PC-9 (cell line): ENCODE measurements at regions not wholly inside any gene's neighbourhood (a gene's known extent, or its start where the extent isn't known, plus 50 kb on each side); places are given as distances from the start of the nearest gene placed in this dataset.
"Not testable (repeated sequence)": the region's sequence is repeated elsewhere in the genome, so short reads cannot be mapped to it uniquely, and the experiment has no call there.

Experiments used
- BruUV-seq: library from RNA; stranded (reverse); fragments of 400-500 nt; replicated peaks from 2 replicates; lab custom pipeline; 2021; lab: Mats Ljungman, UMichigan
- CTCF ChIA-PET: fragments of 300-600 bp; sonication (Branson Sonifier 250); formaldehyde crosslinking; loops from one replicate; lab custom pipeline; 2022; ENCODE audit warnings: antibody characterized with exemption; lab: Charles Lee
- POLR2A ChIA-PET: fragments of 300-600 bp; sonication (Branson Sonifier 250); formaldehyde crosslinking; loops from one replicate; lab custom pipeline; 2022; ENCODE audit warnings: antibody characterized with exemption; ENCODE audit not compliant: unreplicated experiment; lab: Charles Lee
- DNase-seq, 2 experiments: peaks; one replicate each; pipeline versions ENCODE4 v3.0.0 to v3.0.0-alpha.2; 2015 to 2022; ENCODE audit warnings: mixed read lengths in 1 of 2
- H2AFZ ChIP-seq: fragments of 200-600 bp; sonication (generic); 2 replicates; pipeline ENCODE4 v1.8.1; 2017; ENCODE audit warnings: antibody characterized with exemption
- H3F3A ChIP-seq: fragments of 200-600 bp; sonication (generic); 2 replicates; pipeline ENCODE4 v1.8.1; 2017; ENCODE audit warnings: antibody characterized with exemption, mild to moderate bottlenecking, low read depth; ENCODE audit not compliant: insufficient read depth
- H3K27ac ChIP-seq: fragments of 200-600 bp; sonication (generic); 2 replicates; pipeline ENCODE4 v1.6.1; 2016; ENCODE audit warnings: mixed run types
- H3K27me3 ChIP-seq: fragments of 200-600 bp; sonication (generic); 2 replicates; pipeline ENCODE4 v1.6.1; 2016; ENCODE audit warnings: low read depth, mixed run types; ENCODE audit not compliant: insufficient read depth
- H3K36me3 ChIP-seq: fragments of 200-600 bp; sonication (generic); 2 replicates; pipeline ENCODE4 v1.6.1; 2016; ENCODE audit warnings: low read depth, mixed run types
- H3K4me1 ChIP-seq: fragments of 200-600 bp; sonication (generic); replicated peaks from 2 replicates; pipeline ENCODE4 v1.6.1; 2016; ENCODE audit warnings: mixed run types; ENCODE audit not compliant: insufficient read depth
- H3K4me2 ChIP-seq: fragments of 200-600 bp; sonication (generic); 2 replicates; pipeline ENCODE4 v1.6.1; 2017; ENCODE audit warnings: mixed run types
- H3K4me3 ChIP-seq: fragments of 200-600 bp; sonication (generic); 2 replicates; pipeline ENCODE4 v1.6.1; 2016; ENCODE audit warnings: mixed run types
- H3K79me2 ChIP-seq: fragments of 200-600 bp; sonication (generic); 2 replicates; pipeline ENCODE4 v1.6.1; 2017; ENCODE audit warnings: low read depth, mixed run types
- H3K9me2 ChIP-seq: fragments of 200-600 bp; sonication (generic); 2 replicates; pipeline ENCODE4 v1.8.1; 2017; ENCODE audit warnings: mild to moderate bottlenecking; ENCODE audit not compliant: insufficient read depth
- H3K9me3 ChIP-seq: fragments of 200-600 bp; sonication (generic); 2 replicates; pipeline ENCODE4 v1.8.1; 2016; ENCODE audit warnings: low read depth; ENCODE audit not compliant: insufficient read depth
- H4K20me1 ChIP-seq: fragments of 200-600 bp; sonication (generic); 2 replicates; pipeline ENCODE4 v1.8.1; 2017; ENCODE audit not compliant: insufficient read depth
- EZH2 ChIP-seq: fragments of 200-600 bp; sonication (generic); IDR thresholded peaks from 2 replicates; pipeline ENCODE4 v1.8.0; 2017; ENCODE audit warnings: antibody characterized with exemption, low read depth
- intact Hi-C: fragments of 100-400 bp; cut with micrococcal nuclease; formaldehyde crosslinking; loops from one replicate; pipeline ENCODE4 v1.10.0; 2022; ENCODE audit not compliant: unreplicated experiment
- TF ChIP-seq, protein P1 (sequence below): fragments of 200-600 bp; sonication (generic); conservative IDR thresholded peaks from 2 replicates; pipeline ENCODE4 v1.6.1; 2017; ENCODE audit warnings: mixed run types, antibody characterized with exemption, mild to moderate bottlenecking, moderate library complexity

DNA sequence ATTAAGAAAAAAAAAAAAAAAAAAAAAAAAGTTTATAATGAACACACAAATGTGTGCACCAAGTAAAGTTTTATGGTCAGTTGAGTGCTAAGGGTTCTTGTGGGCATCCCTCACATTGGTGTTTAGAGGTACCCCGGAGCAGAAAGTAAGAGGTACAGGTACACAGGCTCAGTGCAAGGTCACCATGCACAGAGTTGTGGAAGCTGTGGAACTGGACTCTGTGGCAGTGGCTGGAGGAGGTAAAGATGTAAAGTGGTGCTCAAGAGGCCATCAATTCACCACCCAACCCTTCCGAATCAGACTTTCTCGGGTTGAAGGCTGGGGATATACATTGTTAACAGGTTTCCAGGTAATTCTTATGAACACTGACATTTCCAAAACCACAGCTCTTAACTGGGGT, 83.6 kb upstream of the FOXN2 start:
- POLR2A ChIA-PET: no interaction called here
- Histone ChIP-seq H3K36me3 (no peaks in the 10 kb centered on the region), H2AFZ (no peak overlapping the region), H3K9me2 (no peaks in the 10 kb centered on the region), H3K79me2 (no peaks in the 10 kb centered on the region), H3K4me2 (no peak overlapping the region), H3K27ac (no peak overlapping the region), H3K4me1 (no peaks in the 10 kb centered on the region), H4K20me1 (no peaks in the 10 kb centered on the region), H3K9me3 (no peaks in the 10 kb centered on the region), H3K27me3 (no peaks in the 10 kb centered on the region), H3F3A (no peaks in the 10 kb centered on the region), H3K4me3 (no peak overlapping the region)
- CTCF ChIA-PET: no interaction called here
- DNase-seq: no peak
- intact Hi-C loops: no loop called here
- TF ChIP-seq, protein P1, sequence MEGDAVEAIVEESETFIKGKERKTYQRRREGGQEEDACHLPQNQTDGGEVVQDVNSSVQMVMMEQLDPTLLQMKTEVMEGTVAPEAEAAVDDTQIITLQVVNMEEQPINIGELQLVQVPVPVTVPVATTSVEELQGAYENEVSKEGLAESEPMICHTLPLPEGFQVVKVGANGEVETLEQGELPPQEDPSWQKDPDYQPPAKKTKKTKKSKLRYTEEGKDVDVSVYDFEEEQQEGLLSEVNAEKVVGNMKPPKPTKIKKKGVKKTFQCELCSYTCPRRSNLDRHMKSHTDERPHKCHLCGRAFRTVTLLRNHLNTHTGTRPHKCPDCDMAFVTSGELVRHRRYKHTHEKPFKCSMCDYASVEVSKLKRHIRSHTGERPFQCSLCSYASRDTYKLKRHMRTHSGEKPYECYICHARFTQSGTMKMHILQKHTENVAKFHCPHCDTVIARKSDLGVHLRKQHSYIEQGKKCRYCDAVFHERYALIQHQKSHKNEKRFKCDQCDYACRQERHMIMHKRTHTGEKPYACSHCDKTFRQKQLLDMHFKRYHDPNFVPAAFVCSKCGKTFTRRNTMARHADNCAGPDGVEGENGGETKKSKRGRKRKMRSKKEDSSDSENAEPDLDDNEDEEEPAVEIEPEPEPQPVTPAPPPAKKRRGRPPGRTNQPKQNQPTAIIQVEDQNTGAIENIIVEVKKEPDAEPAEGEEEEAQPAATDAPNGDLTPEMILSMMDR: no peak
- no peak for TF ChIP-seq EZH2
- BruUV-seq: no TSS peak

DNA sequence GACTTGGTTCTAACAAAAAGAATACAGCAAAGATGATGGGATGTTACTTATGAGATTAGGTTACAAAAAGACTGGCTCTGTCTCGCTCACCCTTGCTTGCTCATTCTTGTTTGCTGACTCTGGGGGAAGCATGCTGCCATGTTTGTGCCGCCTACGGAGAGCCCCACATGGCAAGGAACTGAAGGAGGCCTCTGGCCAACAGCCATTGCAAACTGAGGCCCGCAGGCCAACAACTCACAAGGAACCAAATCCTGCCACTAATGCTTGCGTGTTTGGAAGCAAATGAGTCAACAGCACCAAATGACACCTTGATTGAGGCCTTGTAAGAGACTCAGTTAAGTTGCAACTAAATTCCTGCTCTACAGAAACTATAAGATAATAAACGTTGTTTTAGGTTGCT, 82.1 kb upstream of the FOXN2 start:
- no peaks in the 10 kb centered on the region for H3K9me2 ChIP-seq
- intact Hi-C loops: no loop called here
- no peak overlapping the region for H3K27ac ChIP-seq
- no peaks in the 10 kb centered on the region for H3F3A ChIP-seq
- CTCF ChIA-PET: no interaction called here
- no peak overlapping the region for H3K4me3 ChIP-seq
- BruUV-seq: no TSS peak
- TF ChIP-seq, protein P1: no peak
- TF ChIP-seq EZH2: no peak
- no peak for DNase-seq
- H3K4me1 ChIP-seq: no peaks in the 10 kb centered on the region
- H3K79me2 ChIP-seq: no peaks in the 10 kb centered on the region
- POLR2A ChIA-PET: no interaction called here
- no peak overlapping the region for H3K4me2 ChIP-seq
- H2AFZ ChIP-seq: no peak overlapping the region
- H3K36me3 ChIP-seq: no peaks in the 10 kb centered on the region
- H3K9me3 ChIP-seq: no peaks in the 10 kb centered on the region
- H3K27me3 ChIP-seq: no peaks in the 10 kb centered on the region
- H4K20me1 ChIP-seq: no peaks in the 10 kb centered on the region

DNA sequence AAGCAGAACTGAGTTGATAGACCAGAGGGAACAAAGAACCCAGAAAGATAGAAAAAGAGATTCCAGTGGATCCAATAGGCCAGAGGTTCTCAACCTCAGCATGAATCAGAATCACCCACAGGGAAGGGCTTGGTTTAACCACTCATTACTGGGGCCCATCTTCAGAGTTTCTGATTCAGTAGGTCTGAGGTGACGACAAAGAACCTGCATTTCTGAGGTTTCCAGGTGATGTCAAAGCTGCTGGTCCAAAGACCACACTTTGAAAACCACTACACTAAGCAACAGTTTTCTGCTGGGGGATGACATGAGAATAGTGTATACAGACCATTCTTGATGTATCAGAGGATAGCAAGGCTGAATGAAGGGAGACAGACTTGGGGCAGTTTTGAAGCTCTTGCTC, 81.5 kb upstream of the FOXN2 start:
- H4K20me1 ChIP-seq: no peaks in the 10 kb centered on the region
- CTCF ChIA-PET: no interaction called here
- H3K9me2 ChIP-seq: no peaks in the 10 kb centered on the region
- H3K4me3 ChIP-seq: no peak overlapping the region
- DNase-seq: no peak
- no peaks in the 10 kb centered on the region for H3K36me3 ChIP-seq
- no peaks in the 10 kb centered on the region for H3K79me2 ChIP-seq
- no peaks in the 10 kb centered on the region for H3K9me3 ChIP-seq
- POLR2A ChIA-PET: no interaction called here
- H3F3A ChIP-seq: no peaks in the 10 kb centered on the region
- no TSS peak for BruUV-seq
- no peak overlapping the region for H2AFZ ChIP-seq
- H3K27ac ChIP-seq: no peak overlapping the region
- H3K27me3 ChIP-seq: no peaks in the 10 kb centered on the region
- no peak for TF ChIP-seq EZH2
- TF ChIP-seq, protein P1: no peak
- no peak overlapping the region for H3K4me2 ChIP-seq
- no peaks in the 10 kb centered on the region for H3K4me1 ChIP-seq
- intact Hi-C loops: no loop called here

DNA sequence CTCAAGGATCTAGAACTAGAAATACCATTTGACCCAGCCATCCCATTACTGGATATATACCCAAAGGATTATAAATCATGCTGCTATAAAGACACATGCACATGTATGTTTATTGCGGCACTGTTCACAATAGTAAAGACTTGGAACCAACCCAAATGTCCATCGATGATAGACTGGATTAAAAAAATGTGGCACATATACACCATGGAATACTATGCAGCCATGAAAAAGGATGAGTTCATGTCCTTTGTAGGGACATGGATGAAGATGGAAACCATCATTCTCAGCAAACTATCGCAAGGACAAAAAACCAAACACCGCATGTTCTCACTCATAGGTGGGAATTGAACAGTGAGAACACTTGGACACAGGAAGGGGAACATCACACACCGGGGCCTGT, 80.7 kb upstream of the FOXN2 start:
- CTCF ChIA-PET, intact Hi-C loops, H3K36me3 ChIP-seq, H3K9me3 ChIP-seq, H2AFZ ChIP-seq, H3K79me2 ChIP-seq, H4K20me1 ChIP-seq, DNase-seq, H3F3A ChIP-seq, H3K4me2 ChIP-seq, H3K4me3 ChIP-seq, BruUV-seq, H3K27ac ChIP-seq, H3K9me2 ChIP-seq, H3K4me1 ChIP-seq, H3K27me3 ChIP-seq: not testable (repeated sequence)
- POLR2A ChIA-PET: interaction anchor here (0.6 kb wide), 1 partner anchor 12 kb away, joined by 3 read pairs; no protein-coding TSS in a partner anchor
